Nephron (organoid): ENCODE measurements at regions not wholly inside any gene's neighbourhood (a gene's known extent, or its start where the extent isn't known, plus 50 kb on each side); places are given as distances from the start of the nearest gene placed in this dataset.

Experiments
- H3K27ac Mint-ChIP-seq, 3 experiments: 2 replicates each; pipeline ENCODE4 v1.8.0; 2020; ENCODE audit warnings: mixed read lengths in 3 of 3, mild to moderate bottlenecking in 2 of 3, moderate library complexity in 1 of 3
- H3K27me3 Mint-ChIP-seq: 2 replicates; pipeline ENCODE4 v1.8.0; 2021; ENCODE audit warnings: low read depth, mild to moderate bottlenecking, moderate library complexity, mixed read lengths
- H3K36me3 Mint-ChIP-seq: 2 replicates; pipeline ENCODE4 v1.8.0; 2020; ENCODE audit warnings: low read depth, mixed read lengths
- H3K4me1 Mint-ChIP-seq: 2 replicates; pipeline ENCODE4 v1.8.0; 2020; ENCODE audit warnings: mixed read lengths
- H3K4me3 Mint-ChIP-seq, 3 experiments: 2 replicates each; pipeline ENCODE4 v1.8.0; 2020; ENCODE audit warnings: mild to moderate bottlenecking in 3 of 3, mixed read lengths in 3 of 3, moderate library complexity in 2 of 3
- H3K9me3 Mint-ChIP-seq: 2 replicates; pipeline ENCODE4 v1.8.0; 2020; ENCODE audit warnings: mixed read lengths
- TF ChIP-seq, protein P1 (sequence below), 3 experiments: fragments of 200-600 bp; sonication (generic); IDR thresholded peaks; one replicate each; pipeline ENCODE4 v1.5.0; 2021; ENCODE audit warnings: antibody characterized with exemption in 3 of 3; ENCODE audit not compliant: unreplicated experiment in 3 of 3

- Mint-ChIP-seq H3K27ac (no peak overlapping the region), H3K4me3 (no peak overlapping the region), H3K4me1 (no peaks in the 10 kb centered on the region), H3K36me3 (no peaks in the 10 kb centered on the region), H3K27me3 (no peaks in the 10 kb centered on the region), H3K9me3 (no peaks in the 10 kb centered on the region)
- TF ChIP-seq, protein P1, sequence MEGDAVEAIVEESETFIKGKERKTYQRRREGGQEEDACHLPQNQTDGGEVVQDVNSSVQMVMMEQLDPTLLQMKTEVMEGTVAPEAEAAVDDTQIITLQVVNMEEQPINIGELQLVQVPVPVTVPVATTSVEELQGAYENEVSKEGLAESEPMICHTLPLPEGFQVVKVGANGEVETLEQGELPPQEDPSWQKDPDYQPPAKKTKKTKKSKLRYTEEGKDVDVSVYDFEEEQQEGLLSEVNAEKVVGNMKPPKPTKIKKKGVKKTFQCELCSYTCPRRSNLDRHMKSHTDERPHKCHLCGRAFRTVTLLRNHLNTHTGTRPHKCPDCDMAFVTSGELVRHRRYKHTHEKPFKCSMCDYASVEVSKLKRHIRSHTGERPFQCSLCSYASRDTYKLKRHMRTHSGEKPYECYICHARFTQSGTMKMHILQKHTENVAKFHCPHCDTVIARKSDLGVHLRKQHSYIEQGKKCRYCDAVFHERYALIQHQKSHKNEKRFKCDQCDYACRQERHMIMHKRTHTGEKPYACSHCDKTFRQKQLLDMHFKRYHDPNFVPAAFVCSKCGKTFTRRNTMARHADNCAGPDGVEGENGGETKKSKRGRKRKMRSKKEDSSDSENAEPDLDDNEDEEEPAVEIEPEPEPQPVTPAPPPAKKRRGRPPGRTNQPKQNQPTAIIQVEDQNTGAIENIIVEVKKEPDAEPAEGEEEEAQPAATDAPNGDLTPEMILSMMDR (IDR thresholded peaks at IDR 0.05; ENCODE audit: unreplicated experiment in 3 of 3): no peak
Measured at GRCh38 chr4:62263454-62263853, 1063.3 kb downstream of the ADGRL3 start.

- TF ChIP-seq, protein P1 (IDR thresholded peaks at IDR 0.05; ENCODE audit: unreplicated experiment in 3 of 3): no peak
- Mint-ChIP-seq H3K36me3 (no peaks in the 10 kb centered on the region), H3K27ac (no peak overlapping the region), H3K27me3 (no peaks in the 10 kb centered on the region), H3K4me3 (no peak overlapping the region), H3K4me1 (no peaks in the 10 kb centered on the region), H3K9me3 (no peaks in the 10 kb centered on the region)
Measured at GRCh38 chr4:62262676-62263075, 1062.5 kb downstream of the ADGRL3 start.

DNA sequence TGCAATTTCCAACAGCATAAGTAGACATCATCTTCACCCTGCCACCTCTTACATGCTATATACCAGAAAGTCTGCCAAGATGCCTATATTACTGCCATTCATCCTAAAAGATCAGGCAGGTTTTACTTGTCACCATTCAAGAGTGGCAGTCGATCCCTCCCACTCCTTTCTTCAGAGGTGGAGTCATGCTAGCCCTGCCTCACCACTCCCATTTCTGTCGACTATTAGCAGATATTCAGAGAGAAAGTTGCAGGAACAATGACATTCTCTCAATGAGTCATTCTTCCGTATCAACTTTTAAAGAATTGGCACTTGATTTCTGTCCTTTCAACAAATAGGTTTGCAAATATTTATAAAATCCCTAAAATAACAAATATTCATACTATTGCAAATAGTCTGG lies 1060.1 kb downstream of the ADGRL3 start:
- Mint-ChIP-seq H3K36me3 (no peaks in the 10 kb centered on the region), H3K27ac (no peak overlapping the region), H3K9me3 (no peaks in the 10 kb centered on the region), H3K4me3 (no peak overlapping the region), H3K27me3 (no peaks in the 10 kb centered on the region), H3K4me1 (no peaks in the 10 kb centered on the region)
- TF ChIP-seq, protein P1 (IDR thresholded peaks at IDR 0.05; ENCODE audit: unreplicated experiment in 3 of 3): no peak

GRCh38 chr4:62256479-62256878 lies 1056.4 kb downstream of the ADGRL3 start:
- no peak overlapping the region for H3K27ac Mint-ChIP-seq
- no peaks in the 10 kb centered on the region for H3K9me3 Mint-ChIP-seq
- H3K27me3 Mint-ChIP-seq: no peaks in the 10 kb centered on the region
- TF ChIP-seq, protein P1 (IDR thresholded peaks at IDR 0.05; ENCODE audit: unreplicated experiment in 3 of 3): no peak
- H3K36me3 Mint-ChIP-seq: no peaks in the 10 kb centered on the region
- no peaks in the 10 kb centered on the region for H3K4me1 Mint-ChIP-seq
- H3K4me3 Mint-ChIP-seq: no peak overlapping the region

GRCh38 chr4:62252728-62253127 lies 1052.6 kb downstream of the ADGRL3 start:
- H3K27me3 Mint-ChIP-seq: no peaks in the 10 kb centered on the region
- no peaks in the 10 kb centered on the region for H3K36me3 Mint-ChIP-seq
- no peaks in the 10 kb centered on the region for H3K9me3 Mint-ChIP-seq
- TF ChIP-seq, protein P1 (IDR thresholded peaks at IDR 0.05; ENCODE audit: unreplicated experiment in 3 of 3): no peak
- no peaks in the 10 kb centered on the region for H3K4me1 Mint-ChIP-seq
- no peak overlapping the region for H3K4me3 Mint-ChIP-seq
- no peak overlapping the region for H3K27ac Mint-ChIP-seq

GRCh38 chr4:62250100-62250499 lies 1050.0 kb downstream of the ADGRL3 start:
- H3K4me3 Mint-ChIP-seq: no peak overlapping the region
- H3K4me1 Mint-ChIP-seq: no peaks in the 10 kb centered on the region
- H3K36me3 Mint-ChIP-seq: no peaks in the 10 kb centered on the region
- H3K27me3 Mint-ChIP-seq: no peaks in the 10 kb centered on the region
- TF ChIP-seq, protein P1 (IDR thresholded peaks at IDR 0.05; ENCODE audit: unreplicated experiment in 3 of 3): no peak
- H3K9me3 Mint-ChIP-seq: no peaks in the 10 kb centered on the region
- H3K27ac Mint-ChIP-seq: no peak overlapping the region
